SU-DHL-6 (cell line): ENCODE measurements at regions not wholly inside any gene's neighbourhood (a gene's known extent, or its start where the extent isn't known, plus 50 kb on each side); places are given as distances from the start of the nearest gene placed in this dataset.

Source experiments
- H2AFZ ChIP-seq: fragments of 200-600 bp; sonication (generic); 2 replicates; pipeline ENCODE4 v1.6.1; 2014; ENCODE audit warnings: low read depth, mild to moderate bottlenecking, moderate library complexity, mixed read lengths, antibody characterized with exemption, low read length; ENCODE audit not compliant: severe bottlenecking
- H3F3A ChIP-seq: fragments of 200-600 bp; shearing (Covaris generic); 2 replicates; pipeline ENCODE4 v1.6.0; 2016; ENCODE audit warnings: antibody characterized with exemption, mild to moderate bottlenecking; ENCODE audit not compliant: insufficient read depth
- H3K27ac ChIP-seq: fragments of 200-600 bp; sonication (generic); 2 replicates; pipeline ENCODE4 v1.5.1; 2016; ENCODE audit warnings: low read depth, mild to moderate bottlenecking, low read length, moderate library complexity, mixed read lengths
- H3K27me3 ChIP-seq: fragments of 200-600 bp; sonication (generic), shearing (Covaris generic); 2 replicates; pipeline ENCODE4 v1.6.0; 2014; ENCODE audit warnings: mild to moderate bottlenecking, low read length
- H3K36me3 ChIP-seq: fragments of 200-600 bp; sonication (generic); 2 replicates; pipeline ENCODE4 v1.6.1; 2014; ENCODE audit warnings: mild to moderate bottlenecking, low read length, mixed read lengths
- H3K4me2 ChIP-seq: fragments of 300-600, 200-600 bp; shearing (Covaris generic), sonication (generic); 2 replicates; pipeline ENCODE4 v1.6.0; 2014; ENCODE audit warnings: low read length, low read depth, mild to moderate bottlenecking; ENCODE audit not compliant: poor library complexity, severe bottlenecking
- H3K4me3 ChIP-seq: fragments of 200-600 bp; sonication (generic); 2 replicates; pipeline ENCODE4 v1.5.1; 2014; ENCODE audit warnings: antibody characterized with exemption, low read length, mild to moderate bottlenecking, mixed read lengths; ENCODE audit not compliant: insufficient read depth, poor library complexity, severe bottlenecking
- H3K79me2 ChIP-seq: fragments of 200-600 bp; sonication (generic); 2 replicates; pipeline ENCODE4 v1.6.1; 2014; ENCODE audit warnings: mild to moderate bottlenecking, low read length, moderate library complexity; ENCODE audit not compliant: insufficient read depth
- H3K9ac ChIP-seq: fragments of 200-600 bp; sonication (generic); 2 replicates; pipeline ENCODE4 v1.7.0; 2014; ENCODE audit warnings: mild to moderate bottlenecking, low read length
- H3K9me2 ChIP-seq: fragments of 200-600 bp; sonication (generic); replicated peaks from 2 replicates; pipeline ENCODE4 v1.6.1; 2014; ENCODE audit warnings: low read length; ENCODE audit not compliant: insufficient read depth
- H3K9me3 ChIP-seq: fragments of 200-600 bp; sonication (generic); 2 replicates; pipeline ENCODE4 v1.6.1; 2014; ENCODE audit warnings: low read length, mixed read lengths; ENCODE audit not compliant: insufficient read depth
- H4K20me1 ChIP-seq: fragments of 200-600 bp; sonication (generic); 2 replicates; pipeline ENCODE4 v1.6.1; 2014; ENCODE audit warnings: low read depth, mild to moderate bottlenecking, antibody characterized with exemption, low read length, moderate library complexity, mixed read lengths
- CTCF ChIP-seq: fragments of 200-600 bp; sonication (generic); IDR thresholded peaks from one replicate; pipeline ENCODE4 v1.5.1; 2017; ENCODE audit warnings: antibody characterized with exemption, mild to moderate bottlenecking, low read length, moderate library complexity; ENCODE audit not compliant: insufficient read depth, poor library complexity, severe bottlenecking
- EZH2phosphoT487 ChIP-seq: fragments of 200-600 bp; sonication (generic), shearing (Covaris generic); conservative IDR thresholded peaks from 2 replicates; pipeline ENCODE4 v1.6.1; 2018; ENCODE audit warnings: mild to moderate bottlenecking, antibody characterized with exemption, low read length, moderate library complexity, mixed read lengths

GRCh38 chr4:22192084-22192511 lies 243.5 kb upstream of the KCNIP4 start:
- no peaks in the 10 kb centered on the region for H3K79me2 ChIP-seq
- no peak overlapping the region for H3K4me2 ChIP-seq
- no peak overlapping the region for H3K4me3 ChIP-seq
- no peaks in the 10 kb centered on the region for H3K36me3 ChIP-seq
- no peak overlapping the region for H2AFZ ChIP-seq
- H3K9me2 ChIP-seq: no peaks in the 10 kb centered on the region
- H3K9me3 ChIP-seq: no peaks in the 10 kb centered on the region
- no peak for TF ChIP-seq EZH2phosphoT487
- TF ChIP-seq CTCF: no peak
- no peaks in the 10 kb centered on the region for H3F3A ChIP-seq
- no peaks in the 10 kb centered on the region for H4K20me1 ChIP-seq
- no peak overlapping the region for H3K9ac ChIP-seq
- H3K27ac ChIP-seq: no peak overlapping the region
- no peaks in the 10 kb centered on the region for H3K27me3 ChIP-seq

- Histone ChIP-seq H4K20me1 (no peaks in the 10 kb centered on the region), H2AFZ (no peak overlapping the region), H3K9me2 (no peaks in the 10 kb centered on the region), H3K36me3 (no peaks in the 10 kb centered on the region), H3K9me3 (no peaks in the 10 kb centered on the region), H3K4me3 (no peak overlapping the region), H3K79me2 (no peaks in the 10 kb centered on the region), H3K27ac (no peak overlapping the region), H3F3A (no peaks in the 10 kb centered on the region), H3K9ac (no peak overlapping the region), H3K4me2 (no peak overlapping the region), H3K27me3 (no peaks in the 10 kb centered on the region)
- TF ChIP-seq CTCF (no peak), EZH2phosphoT487 (no peak)
Measured at GRCh38 chr4:22191565-22191964, 243.0 kb upstream of the KCNIP4 start.

- Histone ChIP-seq H3K36me3 (no peaks in the 10 kb centered on the region), H4K20me1 (no peaks in the 10 kb centered on the region), H3K4me3 (no peak overlapping the region), H3K9me3 (no peaks in the 10 kb centered on the region), H3K9me2 (no peaks in the 10 kb centered on the region), H3K9ac (no peak overlapping the region), H3K79me2 (no peaks in the 10 kb centered on the region), H3K27ac (no peak overlapping the region), H3F3A (no peaks in the 10 kb centered on the region), H2AFZ (no peak overlapping the region), H3K4me2 (no peak overlapping the region), H3K27me3 (no peaks in the 10 kb centered on the region)
- TF ChIP-seq CTCF: no peak
- TF ChIP-seq EZH2phosphoT487: no peak
Measured at GRCh38 chr4:22190855-22191254, 242.3 kb upstream of the KCNIP4 start.
